ENCODE measurements at regions not wholly inside any gene's neighbourhood (a gene's known extent, or its start where the extent isn't known, plus 50 kb on each side); places are given as distances from the start of the nearest gene placed in this dataset.

DNA sequence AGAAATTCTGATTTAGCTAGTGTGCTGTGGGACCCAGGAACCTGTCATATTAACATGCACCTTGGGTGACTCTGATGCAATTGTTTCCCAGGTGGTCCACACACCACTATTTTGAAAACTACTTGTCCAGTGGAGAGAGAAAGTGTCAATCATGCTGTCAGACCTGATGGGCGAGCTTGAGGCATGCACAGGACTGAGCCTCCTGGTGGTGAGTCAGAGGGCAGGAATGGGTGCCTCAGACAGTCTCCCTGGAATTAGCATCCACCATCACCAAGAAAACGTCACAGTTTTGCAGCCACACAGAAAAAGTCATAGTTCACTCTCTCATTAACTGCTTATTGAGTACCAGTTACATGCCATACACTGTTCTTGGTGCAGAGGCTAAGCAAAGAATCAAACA, 181.8 kb upstream of the MAOA start:
- TF ChIP-seq, protein P1, sequence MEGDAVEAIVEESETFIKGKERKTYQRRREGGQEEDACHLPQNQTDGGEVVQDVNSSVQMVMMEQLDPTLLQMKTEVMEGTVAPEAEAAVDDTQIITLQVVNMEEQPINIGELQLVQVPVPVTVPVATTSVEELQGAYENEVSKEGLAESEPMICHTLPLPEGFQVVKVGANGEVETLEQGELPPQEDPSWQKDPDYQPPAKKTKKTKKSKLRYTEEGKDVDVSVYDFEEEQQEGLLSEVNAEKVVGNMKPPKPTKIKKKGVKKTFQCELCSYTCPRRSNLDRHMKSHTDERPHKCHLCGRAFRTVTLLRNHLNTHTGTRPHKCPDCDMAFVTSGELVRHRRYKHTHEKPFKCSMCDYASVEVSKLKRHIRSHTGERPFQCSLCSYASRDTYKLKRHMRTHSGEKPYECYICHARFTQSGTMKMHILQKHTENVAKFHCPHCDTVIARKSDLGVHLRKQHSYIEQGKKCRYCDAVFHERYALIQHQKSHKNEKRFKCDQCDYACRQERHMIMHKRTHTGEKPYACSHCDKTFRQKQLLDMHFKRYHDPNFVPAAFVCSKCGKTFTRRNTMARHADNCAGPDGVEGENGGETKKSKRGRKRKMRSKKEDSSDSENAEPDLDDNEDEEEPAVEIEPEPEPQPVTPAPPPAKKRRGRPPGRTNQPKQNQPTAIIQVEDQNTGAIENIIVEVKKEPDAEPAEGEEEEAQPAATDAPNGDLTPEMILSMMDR (IDR thresholded peaks at IDR 0.05; ENCODE audit: insufficient read depth, missing control alignments) = no peak
- FAIRE-seq (no peak), DNase-seq (ENCODE audit: insufficient read length, low spot score) (no peak)

DNA sequence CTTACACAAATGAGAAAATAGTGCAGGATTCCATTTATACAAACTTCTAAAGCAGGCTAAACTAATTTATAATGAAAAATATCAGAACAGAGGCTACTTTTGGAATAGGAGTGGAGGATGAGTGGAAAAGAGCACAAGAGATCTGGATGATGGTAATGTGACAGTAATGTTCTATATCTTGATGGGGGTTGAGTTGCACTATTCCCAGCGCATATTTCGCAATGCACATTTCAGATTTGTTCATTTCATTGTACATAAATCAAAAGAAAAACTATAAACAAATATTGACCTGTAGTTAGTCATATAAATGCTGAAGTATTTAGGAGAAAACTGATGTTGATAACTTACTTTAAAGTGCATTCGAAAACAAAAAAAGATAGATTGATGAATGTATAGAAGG, 177.0 kb upstream of the MAOA start:
- TF ChIP-seq, protein P1 (IDR thresholded peaks at IDR 0.05; ENCODE audit: insufficient read depth, missing control alignments) = no peak
- no peak for FAIRE-seq
- DNase-seq (ENCODE audit: insufficient read length, low spot score) = no peak

DNA sequence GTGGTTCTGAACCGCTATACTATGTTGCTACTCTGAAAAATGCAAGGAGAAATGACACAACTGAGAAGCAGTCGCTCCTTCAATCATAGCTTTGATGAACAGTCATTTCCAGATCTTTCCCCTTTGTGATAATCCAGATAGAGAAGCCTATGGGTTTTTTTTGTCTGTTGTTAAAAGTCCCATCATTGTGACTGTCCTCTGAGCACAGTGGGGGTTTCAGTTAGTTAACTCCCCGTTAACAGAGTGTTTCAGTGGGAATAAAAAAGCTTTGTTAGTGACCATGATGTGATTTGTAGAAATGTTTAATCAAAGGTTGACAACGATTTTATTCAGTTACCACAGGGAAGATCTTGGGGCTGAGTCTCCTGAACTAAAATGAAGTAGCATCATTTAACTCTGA, 176.2 kb upstream of the MAOA start:
- DNase-seq (ENCODE audit: insufficient read length, low spot score) (no peak), FAIRE-seq (no peak)
- TF ChIP-seq, protein P1 (IDR thresholded peaks at IDR 0.05; ENCODE audit: insufficient read depth, missing control alignments) = no peak

DNA sequence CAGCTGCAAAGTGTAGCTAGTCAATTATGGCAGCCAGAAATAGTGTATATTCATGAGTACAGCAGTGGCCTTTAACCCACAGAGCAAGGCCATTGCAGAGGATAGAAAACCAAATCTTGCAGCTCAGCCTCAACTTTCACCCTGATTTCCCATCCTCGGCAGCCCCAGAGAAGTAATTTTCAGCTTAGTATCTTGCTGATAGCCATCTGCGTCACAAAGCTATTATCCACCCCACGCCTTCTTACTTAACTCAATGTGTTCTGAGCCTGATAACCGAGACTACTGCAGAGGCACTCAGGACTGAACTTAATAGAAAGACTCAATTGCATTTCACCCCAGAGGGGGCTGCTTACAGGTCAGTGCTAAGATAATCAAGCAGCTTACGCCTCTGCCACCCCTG, 174.5 kb upstream of the MAOA start:
- FAIRE-seq = peak; percentile 66
- DNase-seq (ENCODE audit: insufficient read length, low spot score) = no peak
- TF ChIP-seq, protein P1 (IDR thresholded peaks at IDR 0.05; ENCODE audit: insufficient read depth, missing control alignments) = no peak

DNA sequence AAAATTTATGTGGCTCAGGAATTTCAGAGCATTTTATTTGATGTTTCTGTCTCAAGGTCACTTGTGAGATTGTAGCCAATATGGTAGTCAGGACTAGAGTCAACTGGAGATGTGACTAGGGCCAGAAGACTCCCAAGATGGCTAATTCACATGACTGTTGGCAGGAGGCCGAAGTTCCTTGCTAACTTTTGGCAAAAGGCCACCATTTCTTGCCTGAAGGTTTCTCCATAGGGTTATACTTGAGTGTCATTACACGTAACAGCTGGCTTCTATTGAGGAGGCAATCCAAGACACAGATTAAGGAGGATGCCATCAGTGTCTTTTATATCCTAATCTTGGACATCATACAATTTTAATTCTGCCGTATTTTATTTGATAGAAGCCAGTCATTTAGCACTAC, 162.3 kb upstream of the MAOA start:
- DNase-seq (ENCODE audit: insufficient read length, low spot score) = no peak

DNA sequence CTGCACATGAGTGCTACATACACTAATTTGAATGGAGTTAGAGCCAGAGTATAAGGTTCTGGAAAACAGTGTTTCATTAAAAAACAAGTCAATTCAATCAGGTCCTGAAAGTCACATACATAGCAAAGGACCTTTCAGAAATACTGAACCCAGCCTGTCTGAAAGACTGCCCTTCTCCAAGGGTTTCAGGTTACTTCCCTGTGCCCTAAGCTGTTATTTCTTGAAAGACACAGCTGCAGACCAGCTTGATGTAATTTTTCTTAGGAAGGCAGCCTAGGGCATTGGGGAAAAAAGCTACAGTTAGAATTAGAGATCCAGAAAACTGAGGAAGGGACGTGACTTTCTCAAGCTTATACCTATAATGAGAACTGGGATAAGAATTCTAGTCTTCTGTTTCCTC, 155.9 kb upstream of the MAOA start:
- DNase-seq (ENCODE audit: insufficient read length, low spot score) (no peak), FAIRE-seq (no peak)

More for the DNA sequence above, 162.3 kb upstream of the MAOA start:
- TF ChIP-seq, protein P1 (IDR thresholded peaks at IDR 0.05; ENCODE audit: insufficient read depth, missing control alignments) = no peak
- no peak for FAIRE-seq

DNA sequence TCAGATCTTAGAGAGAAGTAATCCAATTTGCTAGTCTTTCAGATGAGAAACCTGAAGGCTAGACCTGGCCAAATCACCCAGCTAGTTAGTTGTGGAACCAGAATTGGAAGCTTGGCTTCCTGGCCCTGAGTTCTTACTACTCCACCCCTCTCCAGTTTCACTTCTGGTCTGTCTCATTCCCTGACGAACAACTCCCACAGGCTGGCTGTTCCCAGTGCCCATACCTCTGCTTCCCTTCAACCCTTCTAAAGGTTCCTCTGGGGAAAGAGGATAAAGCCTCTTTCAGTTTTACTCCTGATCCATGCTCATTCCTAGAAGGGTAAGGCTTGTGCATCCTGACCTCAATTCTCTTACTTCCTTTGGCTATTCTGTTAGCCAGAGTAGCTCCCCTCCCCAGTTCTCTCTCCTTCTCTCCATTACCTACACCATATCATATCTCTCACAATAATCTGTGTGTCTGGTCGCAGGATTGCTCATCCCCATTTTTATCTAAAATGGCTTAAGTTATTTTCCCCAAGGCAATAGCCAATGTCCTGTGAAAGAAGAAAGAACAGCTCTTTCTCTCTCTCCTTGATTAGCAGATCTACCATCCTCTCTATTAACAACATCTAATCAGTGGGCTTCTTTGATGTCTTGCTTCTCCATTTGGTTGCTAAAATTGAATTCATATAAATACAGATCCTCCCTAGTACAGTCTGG, 155.0 kb upstream of the MAOA start:
- TF ChIP-seq, protein P1 (IDR thresholded peaks at IDR 0.05; ENCODE audit: insufficient read depth, missing control alignments) = no peak
- DNase-seq (ENCODE audit: insufficient read length, low spot score) = no peak
- FAIRE-seq = no peak

More for the DNA sequence above, 155.9 kb upstream of the MAOA start:
- TF ChIP-seq, protein P1 (IDR thresholded peaks at IDR 0.05; ENCODE audit: insufficient read depth, missing control alignments) = no peak

Data from D721Med (cell line).